ENCODE measurements at regions not wholly inside any gene's neighbourhood (a gene's known extent, or its start where the extent isn't known, plus 50 kb on each side); places are given as distances from the start of the nearest gene placed in this dataset.

- H3K9ac ChIP-seq (ENCODE audit: low read depth, low read length), result no peak overlapping the region
- H3K4me3 ChIP-seq (ENCODE audit: low read depth in 1 of 2, low read length in 2 of 2), result no peak overlapping the region
- no peak for TF ChIP-seq EZH2 (IDR thresholded peaks at IDR 0.05; ENCODE audit: borderline replicate concordance, low read depth, low read length, severe bottlenecking)
- no peak for TF ChIP-seq CTCF (IDR thresholded peaks at IDR 0.05; ENCODE audit: borderline replicate concordance, extremely low read depth, low read length, poor library complexity, severe bottlenecking)
- H3K4me2 ChIP-seq (ENCODE audit: insufficient read depth, low read length), result no peak overlapping the region
- no peaks in the 10 kb centered on the region for H4K20me1 ChIP-seq (ENCODE audit: insufficient read depth, low read length)
- ATAC-seq (ENCODE audit: insufficient read depth, low read depth) (no peak), DNase-seq (no peak)
- H3K4me1 ChIP-seq (ENCODE audit: insufficient read depth, low read length), result no peaks in the 10 kb centered on the region
- no peak overlapping the region for H3K27ac ChIP-seq (ENCODE audit: low read length)
- no peak overlapping the region for H2AFZ ChIP-seq (ENCODE audit: low read depth, low read length)
- no peaks in the 10 kb centered on the region for H3K79me2 ChIP-seq (ENCODE audit: insufficient read depth, low read length)
- H3K36me3 ChIP-seq (ENCODE audit: insufficient read depth, low read length), result no peaks in the 10 kb centered on the region
- H3K9me3 ChIP-seq (ENCODE audit: insufficient read depth, low read length, severe bottlenecking), result peaks cover 2% of the 10 kb centered on the region
- H3K27me3 ChIP-seq (ENCODE audit: insufficient read depth, low read length, poor library complexity), result no peaks in the 10 kb centered on the region
Observed at GRCh38 chr4:160127211-160127610, 1024.3 kb downstream of the RAPGEF2 start.

DNA sequence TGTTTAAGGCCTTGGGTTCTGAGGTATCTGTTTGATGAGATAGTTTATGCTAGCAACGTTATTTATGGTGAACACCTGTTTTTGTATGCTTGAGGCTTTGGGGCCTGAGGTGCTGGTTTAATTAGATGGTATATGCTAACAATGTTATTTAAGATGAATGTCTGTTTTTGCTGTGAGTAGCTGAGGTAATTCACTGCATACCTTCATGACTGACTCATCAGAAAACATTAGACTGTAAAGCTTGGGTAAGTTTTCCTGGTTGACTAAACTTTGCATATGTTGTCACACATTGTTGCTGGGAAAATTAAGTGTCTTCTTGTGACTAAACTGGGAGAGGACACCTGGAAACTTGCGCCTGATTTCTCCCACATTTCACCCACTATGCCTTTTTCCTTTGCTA lies 1026.6 kb downstream of the RAPGEF2 start:
- no peak overlapping the region for H3K9ac ChIP-seq (ENCODE audit: low read depth, low read length)
- no peaks in the 10 kb centered on the region for H3K79me2 ChIP-seq (ENCODE audit: insufficient read depth, low read length)
- no peaks in the 10 kb centered on the region for H3K36me3 ChIP-seq (ENCODE audit: insufficient read depth, low read length)
- H3K4me1 ChIP-seq (ENCODE audit: insufficient read depth, low read length), result no peaks in the 10 kb centered on the region
- no peak overlapping the region for H2AFZ ChIP-seq (ENCODE audit: low read depth, low read length)
- H3K4me2 ChIP-seq (ENCODE audit: insufficient read depth, low read length), result no peak overlapping the region
- ATAC-seq (ENCODE audit: insufficient read depth, low read depth) (no peak), DNase-seq (no peak)
- H3K9me3 ChIP-seq (ENCODE audit: insufficient read depth, low read length, severe bottlenecking), result peaks cover 2% of the 10 kb centered on the region
- H4K20me1 ChIP-seq (ENCODE audit: insufficient read depth, low read length), result no peaks in the 10 kb centered on the region
- no peak overlapping the region for H3K4me3 ChIP-seq (ENCODE audit: low read depth in 1 of 2, low read length in 2 of 2)
- no peak overlapping the region for H3K27ac ChIP-seq (ENCODE audit: low read length)
- H3K27me3 ChIP-seq (ENCODE audit: insufficient read depth, low read length, poor library complexity), result no peaks in the 10 kb centered on the region
- TF ChIP-seq CTCF (IDR thresholded peaks at IDR 0.05; ENCODE audit: borderline replicate concordance, extremely low read depth, low read length, poor library complexity, severe bottlenecking), result no peak
- TF ChIP-seq EZH2 (IDR thresholded peaks at IDR 0.05; ENCODE audit: borderline replicate concordance, low read depth, low read length, severe bottlenecking), result no peak

DNA sequence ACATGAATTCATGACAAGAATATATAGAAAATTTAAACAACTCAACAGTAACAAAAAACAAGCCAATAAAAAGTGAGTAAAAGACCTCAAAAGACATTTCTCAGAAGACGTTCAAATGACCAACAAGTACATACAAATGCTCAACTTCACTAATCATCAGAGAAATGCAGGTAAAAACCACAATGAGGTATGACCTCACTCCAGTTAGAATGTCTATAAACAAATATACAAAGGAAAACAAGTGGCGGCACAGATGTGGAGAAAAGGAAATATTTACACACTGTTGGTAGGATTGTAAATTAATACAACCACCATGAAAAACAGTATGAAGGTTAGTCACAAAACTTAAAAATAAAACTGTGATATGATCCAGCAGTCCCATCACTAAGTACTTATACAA lies 1033.1 kb downstream of the RAPGEF2 start:
- Histone ChIP-seq H4K20me1 (ENCODE audit: insufficient read depth, low read length) (no peaks in the 10 kb centered on the region), H3K4me2 (ENCODE audit: insufficient read depth, low read length) (no peak overlapping the region), H3K36me3 (ENCODE audit: insufficient read depth, low read length) (no peaks in the 10 kb centered on the region), H3K79me2 (ENCODE audit: insufficient read depth, low read length) (no peaks in the 10 kb centered on the region), H2AFZ (ENCODE audit: low read depth, low read length) (no peak overlapping the region), H3K4me1 (ENCODE audit: insufficient read depth, low read length) (no peaks in the 10 kb centered on the region), H3K27me3 (ENCODE audit: insufficient read depth, low read length, poor library complexity) (no peaks in the 10 kb centered on the region), H3K27ac (ENCODE audit: low read length) (no peak overlapping the region), H3K4me3 (ENCODE audit: low read depth in 1 of 2, low read length in 2 of 2) (no peak overlapping the region), H3K9me3 (ENCODE audit: insufficient read depth, low read length, severe bottlenecking) (peaks cover 2% of the 10 kb centered on the region), H3K9ac (ENCODE audit: low read depth, low read length) (no peak overlapping the region)
- no peak for ATAC-seq (ENCODE audit: insufficient read depth, low read depth)
- no peak for DNase-seq
- TF ChIP-seq CTCF (IDR thresholded peaks at IDR 0.05; ENCODE audit: borderline replicate concordance, extremely low read depth, low read length, poor library complexity, severe bottlenecking), result no peak
- TF ChIP-seq EZH2 (IDR thresholded peaks at IDR 0.05; ENCODE audit: borderline replicate concordance, low read depth, low read length, severe bottlenecking), result no peak

GRCh38 chr4:160141206-160141605 lies 1038.3 kb downstream of the RAPGEF2 start:
- no peak for DNase-seq
- Histone ChIP-seq H3K27me3 (ENCODE audit: insufficient read depth, low read length, poor library complexity) (no peaks in the 10 kb centered on the region), H3K4me3 (ENCODE audit: low read depth in 1 of 2, low read length in 2 of 2) (no peak overlapping the region), H2AFZ (ENCODE audit: low read depth, low read length) (no peak overlapping the region), H3K4me1 (ENCODE audit: insufficient read depth, low read length) (no peaks in the 10 kb centered on the region), H3K9ac (ENCODE audit: low read depth, low read length) (no peak overlapping the region), H3K9me3 (ENCODE audit: insufficient read depth, low read length, severe bottlenecking) (no peaks in the 10 kb centered on the region), H4K20me1 (ENCODE audit: insufficient read depth, low read length) (no peaks in the 10 kb centered on the region), H3K79me2 (ENCODE audit: insufficient read depth, low read length) (no peaks in the 10 kb centered on the region), H3K27ac (ENCODE audit: low read length) (no peak overlapping the region), H3K4me2 (ENCODE audit: insufficient read depth, low read length) (no peak overlapping the region), H3K36me3 (ENCODE audit: insufficient read depth, low read length) (no peaks in the 10 kb centered on the region)
- no peak for ATAC-seq (ENCODE audit: insufficient read depth, low read depth)
- TF ChIP-seq EZH2 (IDR thresholded peaks at IDR 0.05; ENCODE audit: borderline replicate concordance, low read depth, low read length, severe bottlenecking) (no peak), CTCF (IDR thresholded peaks at IDR 0.05; ENCODE audit: borderline replicate concordance, extremely low read depth, low read length, poor library complexity, severe bottlenecking) (no peak)
